CD4-positive, alpha-beta T cell treated with Interleukin-2 at 100 ng/mL for 4 hours (primary cell): ENCODE measurements at regions not wholly inside any gene's neighbourhood (a gene's known extent, or its start where the extent isn't known, plus 50 kb on each side); places are given as distances from the start of the nearest gene placed in this dataset.

ENCODE experiments used
- DNase-seq: peaks from one replicate; pipeline ENCODE4 v3.0.0-alpha.2; 2020; ENCODE audit warnings: low spot score

GRCh38 chr5:67693956-67694809 is 497.6 kb upstream of the CD180 start:
- DNase-seq = no peak

GRCh38 chr5:67686746-67687145 is 490.1 kb upstream of the CD180 start:
- no peak for DNase-seq

- no peak for DNase-seq
Measured at GRCh38 chr5:67681703-67682102, 485.1 kb upstream of the CD180 start.

GRCh38 chr5:67680099-67680498 is 483.5 kb upstream of the CD180 start:
- DNase-seq = no peak

- DNase-seq = no peak
Measured at GRCh38 chr5:67679184-67679841, 482.7 kb upstream of the CD180 start.

GRCh38 chr5:67678594-67678993 is 482.0 kb upstream of the CD180 start:
- no peak for DNase-seq

- no peak for DNase-seq
Measured at GRCh38 chr5:67677422-67677970, 480.9 kb upstream of the CD180 start.

GRCh38 chr5:67676863-67677262 is 480.3 kb upstream of the CD180 start:
- DNase-seq = no peak

GRCh38 chr5:67674159-67674655 is 477.6 kb upstream of the CD180 start:
- DNase-seq = no peak

- DNase-seq = no peak
Measured at GRCh38 chr5:67673618-67674017, 477.0 kb upstream of the CD180 start.

GRCh38 chr5:67673180-67673579 is 476.6 kb upstream of the CD180 start:
- no peak for DNase-seq

- DNase-seq = no peak
Measured at GRCh38 chr5:67672636-67673035, 476.0 kb upstream of the CD180 start.

- no peak for DNase-seq
Measured at GRCh38 chr5:67669916-67670315, 473.3 kb upstream of the CD180 start.

- DNase-seq = no peak
Measured at GRCh38 chr5:67660149-67660548, 463.6 kb upstream of the CD180 start.

- DNase-seq = no peak
Measured at GRCh38 chr5:67659288-67659687, 462.7 kb upstream of the CD180 start.

GRCh38 chr5:67657055-67657454 is 460.5 kb upstream of the CD180 start:
- no peak for DNase-seq

GRCh38 chr5:67652201-67652600 is 455.6 kb upstream of the CD180 start:
- no peak for DNase-seq

- no peak for DNase-seq
Measured at GRCh38 chr5:67651180-67651579, 454.6 kb upstream of the CD180 start.

GRCh38 chr5:67648201-67648671 is 451.6 kb upstream of the CD180 start:
- DNase-seq = no peak

- no peak for DNase-seq
Measured at GRCh38 chr5:67647772-67648171, 451.2 kb upstream of the CD180 start.

- DNase-seq = no peak
Measured at GRCh38 chr5:67644221-67644920, 447.8 kb upstream of the CD180 start.

GRCh38 chr5:67643536-67643935 is 446.9 kb upstream of the CD180 start:
- DNase-seq = no peak
